Peyer's patch (tissue), 4 donors: ENCODE measurements at regions not wholly inside any gene's neighbourhood (a gene's known extent, or its start where the extent isn't known, plus 50 kb on each side); places are given as distances from the start of the nearest gene placed in this dataset.

ENCODE experiments used
- DNase-seq, 3 donors: peaks; one replicate each; pipeline ENCODE4 v3.0.0-alpha.2; 2017 to 2019
- H3K27ac ChIP-seq, 4 donors: fragments of 200-600 bp; sonication (generic); one replicate each; pipeline ENCODE4 v1.5.1; 2016 to 2019
- H3K27me3 ChIP-seq, 2 donors: fragments of 200-600 bp; sonication (generic); one replicate each; pipeline ENCODE4 v1.5.1; 2019
- H3K36me3 ChIP-seq, 3 donors: fragments of 200-600 bp; sonication (generic); one replicate each; pipeline ENCODE4 v1.5.1; 2016 to 2019
- H3K4me1 ChIP-seq, 4 donors: fragments of 200-600 bp; sonication (generic); one replicate each; pipeline ENCODE4 v1.5.1; 2016 to 2019
- H3K4me3 ChIP-seq, 4 donors: fragments of 200-600 bp; sonication (generic); 1 replicate in 3 of 4; 2 replicates in 1 of 4; pipeline ENCODE4 v1.5.1; 2016 to 2019; ENCODE audit warnings: mild to moderate bottlenecking in 1 of 4
- H3K9me3 ChIP-seq, 4 donors: fragments of 200-600 bp; sonication (generic); one replicate each; pipeline ENCODE4 v1.5.1; 2016 to 2019; ENCODE audit warnings: mild to moderate bottlenecking in 1 of 4
- CTCF ChIP-seq, 6 experiments: fragments of 450-650 bp in 4 of 6; fragments of 200-600 bp in 2 of 6; sonication (generic) in 1 of 6; IDR thresholded peaks; one replicate each; pipeline ENCODE4 v1.5.1; 2017 to 2019; ENCODE audit warnings: antibody characterized with exemption in 6 of 6, mild to moderate bottlenecking in 3 of 6, moderate library complexity in 1 of 6
- POLR2A ChIP-seq, 2 donors: fragments of 450-650 bp; IDR thresholded peaks; one replicate each; pipeline ENCODE4 v1.5.1; 2017; ENCODE audit warnings: antibody characterized with exemption in 2 of 2, mild to moderate bottlenecking in 2 of 2, moderate library complexity in 2 of 2

- no peak overlapping the region for H3K27ac ChIP-seq
- no peak overlapping the region for H3K4me3 ChIP-seq
- no peaks in the 10 kb centered on the region for H3K36me3 ChIP-seq
- no peaks in the 10 kb centered on the region for H3K9me3 ChIP-seq
- no peaks in the 10 kb centered on the region for H3K27me3 ChIP-seq
- TF ChIP-seq CTCF (IDR thresholded peaks at IDR 0.05) (no peak), POLR2A (IDR thresholded peaks at IDR 0.05) (no peak)
- no peaks in the 10 kb centered on the region for H3K4me1 ChIP-seq
- no peak for DNase-seq
Measured at GRCh38 chr11:8340296-8340695, 76.6 kb upstream of the LMO1 start.

GRCh38 chr11:8339592-8340022, 75.9 kb upstream of the LMO1 start:
- H3K4me1 ChIP-seq: no peaks in the 10 kb centered on the region
- H3K27ac ChIP-seq: no peak overlapping the region
- H3K9me3 ChIP-seq: no peaks in the 10 kb centered on the region
- no peak overlapping the region for H3K4me3 ChIP-seq
- no peaks in the 10 kb centered on the region for H3K36me3 ChIP-seq
- H3K27me3 ChIP-seq: no peaks in the 10 kb centered on the region
- no peak for TF ChIP-seq POLR2A (IDR thresholded peaks at IDR 0.05)
- no peak for TF ChIP-seq CTCF (IDR thresholded peaks at IDR 0.05)
- no peak for DNase-seq

- Histone ChIP-seq H3K9me3 (no peaks in the 10 kb centered on the region), H3K4me1 (no peaks in the 10 kb centered on the region), H3K27ac (no peak overlapping the region), H3K4me3 (no peak overlapping the region), H3K36me3 (no peaks in the 10 kb centered on the region), H3K27me3 (no peaks in the 10 kb centered on the region)
- peak; percentile 19 to 73 (median 68) for DNase-seq
- TF ChIP-seq POLR2A (IDR thresholded peaks at IDR 0.05): no peak
- peak in 4 of 6 experiments; percentile 50 to 61 (median 58) for TF ChIP-seq CTCF (IDR thresholded peaks at IDR 0.05)
Measured at GRCh38 chr11:8338138-8338537, 74.5 kb upstream of the LMO1 start.

GRCh38 chr11:8337130-8337795, 73.6 kb upstream of the LMO1 start:
- Histone ChIP-seq H3K4me3 (no peak overlapping the region), H3K27ac (no peak overlapping the region), H3K9me3 (no peaks in the 10 kb centered on the region), H3K27me3 (no peaks in the 10 kb centered on the region), H3K36me3 (no peaks in the 10 kb centered on the region), H3K4me1 (no peaks in the 10 kb centered on the region)
- DNase-seq: no peak
- TF ChIP-seq CTCF (IDR thresholded peaks at IDR 0.05) (no peak), POLR2A (IDR thresholded peaks at IDR 0.05) (no peak)

GRCh38 chr11:8336356-8337129, 72.9 kb upstream of the LMO1 start:
- H3K27ac ChIP-seq: no peak overlapping the region
- no peak overlapping the region for H3K4me3 ChIP-seq
- no peaks in the 10 kb centered on the region for H3K9me3 ChIP-seq
- H3K27me3 ChIP-seq: no peaks in the 10 kb centered on the region
- H3K36me3 ChIP-seq: no peaks in the 10 kb centered on the region
- no peaks in the 10 kb centered on the region for H3K4me1 ChIP-seq
- no peak for DNase-seq
- TF ChIP-seq CTCF (IDR thresholded peaks at IDR 0.05) (no peak), POLR2A (IDR thresholded peaks at IDR 0.05) (no peak)
